NB4 (cell line): ENCODE measurements at regions not wholly inside any gene's neighbourhood (a gene's known extent, or its start where the extent isn't known, plus 50 kb on each side); places are given as distances from the start of the nearest gene placed in this dataset.
A peak's percentile ranks its signal among the peaks of the same experiment; 100 is the strongest.

Experiments
- DNase-seq: peaks from one replicate; pipeline ENCODE4 v3.0.0; 2010; ENCODE audit warnings: low read depth
- H3K4me3 ChIP-seq: one replicate; pipeline ENCODE4 v1.5.1; 2011; ENCODE audit warnings: mild to moderate bottlenecking, low read depth, low read length, moderate library complexity
- CTCF ChIP-seq: IDR thresholded peaks from one replicate; pipeline ENCODE4 v1.5.1; 2012; ENCODE audit warnings: low read depth, low read length
- MAX ChIP-seq: IDR thresholded peaks from 2 replicates; pipeline ENCODE4 v1.6.1; 2011; ENCODE audit warnings: low read depth, low read length
- MYC ChIP-seq: IDR thresholded peaks from 2 replicates; pipeline ENCODE4 v1.6.1; 2011; ENCODE audit warnings: low read depth, low read length
- POLR2A ChIP-seq: IDR thresholded peaks from 2 replicates; pipeline ENCODE4 v1.6.1; 2011; ENCODE audit warnings: mild to moderate bottlenecking; ENCODE audit not compliant: insufficient read length; ENCODE audit errors: extremely low read depth

- no peak overlapping the region for H3K4me3 ChIP-seq
- TF ChIP-seq MAX, result no peak
- no peak for TF ChIP-seq POLR2A
- TF ChIP-seq MYC, result no peak
- TF ChIP-seq CTCF, result no peak
- no peak for DNase-seq
Observed at GRCh38 chr5:118603278-118603677, 385.1 kb downstream of the DTWD2 start.

GRCh38 chr5:118598311-118598710 lies 390.0 kb downstream of the DTWD2 start:
- no peak overlapping the region for H3K4me3 ChIP-seq
- no peak for DNase-seq
- TF ChIP-seq CTCF, result no peak
- TF ChIP-seq MYC, result no peak
- TF ChIP-seq POLR2A, result no peak

- no peak overlapping the region for H3K4me3 ChIP-seq
- no peak for DNase-seq
- TF ChIP-seq POLR2A (no peak), MAX (no peak), CTCF (no peak), MYC (no peak)
Observed at GRCh38 chr5:118597543-118597942, 390.8 kb downstream of the DTWD2 start.

- no peak overlapping the region for H3K4me3 ChIP-seq
- no peak for DNase-seq
- TF ChIP-seq MAX, result no peak
- no peak for TF ChIP-seq MYC
- no peak for TF ChIP-seq POLR2A
Observed at GRCh38 chr5:118596255-118596654, 392.1 kb downstream of the DTWD2 start.

GRCh38 chr5:118593003-118593328 lies 395.4 kb downstream of the DTWD2 start:
- H3K4me3 ChIP-seq, result no peak overlapping the region
- no peak for TF ChIP-seq MYC
- peak; percentile 12 for TF ChIP-seq CTCF
- DNase-seq, result no peak

- no peak for DNase-seq
- TF ChIP-seq POLR2A, result no peak
- TF ChIP-seq CTCF, result no peak
- no peak for TF ChIP-seq MYC
- TF ChIP-seq MAX, result no peak
- H3K4me3 ChIP-seq, result no peak overlapping the region
Observed at GRCh38 chr5:118592229-118593002, 395.9 kb downstream of the DTWD2 start.
